Neural crest cell (in vitro differentiated cells): ENCODE measurements at regions not wholly inside any gene's neighbourhood (a gene's known extent, or its start where the extent isn't known, plus 50 kb on each side); places are given as distances from the start of the nearest gene placed in this dataset.
A peak's percentile ranks its signal among the peaks of the same experiment; 100 is the strongest.

ENCODE experiments used
- DNase-seq: peaks from one replicate; pipeline ENCODE4 v3.0.0; 2021; ENCODE audit warnings: low read depth, mixed read lengths, low spot score
- H3K27ac Mint-ChIP-seq: one replicate; pipeline ENCODE4 v1.8.0; 2021; ENCODE audit warnings: mild to moderate bottlenecking, mixed read lengths; ENCODE audit not compliant: unreplicated experiment
- H3K27me3 Mint-ChIP-seq: 2 replicates; pipeline ENCODE4 v1.8.0; 2021; ENCODE audit warnings: low read depth, mild to moderate bottlenecking, mixed read lengths
- H3K36me3 Mint-ChIP-seq: 2 replicates; pipeline ENCODE4 v1.8.0; 2021; ENCODE audit warnings: low read depth, mild to moderate bottlenecking, mixed read lengths
- H3K4me1 Mint-ChIP-seq: 2 replicates; pipeline ENCODE4 v1.8.0; 2021; ENCODE audit warnings: mixed read lengths
- H3K4me3 Mint-ChIP-seq: one replicate; pipeline ENCODE4 v1.8.0; 2021; ENCODE audit warnings: mild to moderate bottlenecking, mixed read lengths
- H3K9me3 Mint-ChIP-seq: 2 replicates; pipeline ENCODE4 v1.8.0; 2021; ENCODE audit warnings: mixed read lengths
- TF ChIP-seq, protein P1 (sequence below): fragments of 200-600 bp; sonication (generic); conservative IDR thresholded peaks from 2 replicates; pipeline ENCODE4 v1.5.0; 2021; ENCODE audit warnings: antibody characterized with exemption, mild to moderate bottlenecking

DNA sequence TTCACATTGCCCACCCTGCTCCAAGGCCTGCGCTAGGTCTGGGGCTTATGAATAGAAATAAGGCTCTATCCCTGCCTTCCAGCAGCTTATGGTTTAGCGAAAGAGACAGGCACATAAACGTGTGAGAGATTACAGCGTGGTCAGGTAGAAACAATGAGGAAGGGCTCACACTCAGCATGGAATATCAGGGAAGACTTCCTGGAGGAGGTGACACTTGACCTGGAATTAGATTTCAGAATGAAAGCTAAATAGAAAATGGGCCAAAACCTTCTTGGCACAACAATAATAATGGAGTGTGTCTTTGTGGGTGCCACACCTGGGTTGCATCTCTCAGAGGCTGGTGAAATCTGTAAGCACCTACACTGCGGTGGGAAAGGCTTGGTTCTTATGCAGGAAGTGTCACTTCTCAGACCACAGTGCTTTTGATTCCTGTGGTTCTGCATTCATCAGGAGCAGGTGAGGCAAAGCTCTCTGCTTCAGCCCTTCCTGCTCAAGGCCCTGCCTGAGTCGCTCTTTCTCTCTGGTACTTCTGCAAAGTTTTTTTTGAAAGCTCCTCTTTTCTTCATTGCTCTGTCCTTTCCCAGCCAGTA is 430.3 kb downstream of the ZNF536 start:
- Mint-ChIP-seq H3K4me1 (no peaks in the 10 kb centered on the region), H3K27ac (no peak overlapping the region), H3K36me3 (no peaks in the 10 kb centered on the region), H3K9me3 (no peaks in the 10 kb centered on the region), H3K4me3 (no peak overlapping the region), H3K27me3 (peaks cover 36% of the 10 kb centered on the region)
- DNase-seq: no peak
- TF ChIP-seq, protein P1, sequence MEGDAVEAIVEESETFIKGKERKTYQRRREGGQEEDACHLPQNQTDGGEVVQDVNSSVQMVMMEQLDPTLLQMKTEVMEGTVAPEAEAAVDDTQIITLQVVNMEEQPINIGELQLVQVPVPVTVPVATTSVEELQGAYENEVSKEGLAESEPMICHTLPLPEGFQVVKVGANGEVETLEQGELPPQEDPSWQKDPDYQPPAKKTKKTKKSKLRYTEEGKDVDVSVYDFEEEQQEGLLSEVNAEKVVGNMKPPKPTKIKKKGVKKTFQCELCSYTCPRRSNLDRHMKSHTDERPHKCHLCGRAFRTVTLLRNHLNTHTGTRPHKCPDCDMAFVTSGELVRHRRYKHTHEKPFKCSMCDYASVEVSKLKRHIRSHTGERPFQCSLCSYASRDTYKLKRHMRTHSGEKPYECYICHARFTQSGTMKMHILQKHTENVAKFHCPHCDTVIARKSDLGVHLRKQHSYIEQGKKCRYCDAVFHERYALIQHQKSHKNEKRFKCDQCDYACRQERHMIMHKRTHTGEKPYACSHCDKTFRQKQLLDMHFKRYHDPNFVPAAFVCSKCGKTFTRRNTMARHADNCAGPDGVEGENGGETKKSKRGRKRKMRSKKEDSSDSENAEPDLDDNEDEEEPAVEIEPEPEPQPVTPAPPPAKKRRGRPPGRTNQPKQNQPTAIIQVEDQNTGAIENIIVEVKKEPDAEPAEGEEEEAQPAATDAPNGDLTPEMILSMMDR: no peak

DNA sequence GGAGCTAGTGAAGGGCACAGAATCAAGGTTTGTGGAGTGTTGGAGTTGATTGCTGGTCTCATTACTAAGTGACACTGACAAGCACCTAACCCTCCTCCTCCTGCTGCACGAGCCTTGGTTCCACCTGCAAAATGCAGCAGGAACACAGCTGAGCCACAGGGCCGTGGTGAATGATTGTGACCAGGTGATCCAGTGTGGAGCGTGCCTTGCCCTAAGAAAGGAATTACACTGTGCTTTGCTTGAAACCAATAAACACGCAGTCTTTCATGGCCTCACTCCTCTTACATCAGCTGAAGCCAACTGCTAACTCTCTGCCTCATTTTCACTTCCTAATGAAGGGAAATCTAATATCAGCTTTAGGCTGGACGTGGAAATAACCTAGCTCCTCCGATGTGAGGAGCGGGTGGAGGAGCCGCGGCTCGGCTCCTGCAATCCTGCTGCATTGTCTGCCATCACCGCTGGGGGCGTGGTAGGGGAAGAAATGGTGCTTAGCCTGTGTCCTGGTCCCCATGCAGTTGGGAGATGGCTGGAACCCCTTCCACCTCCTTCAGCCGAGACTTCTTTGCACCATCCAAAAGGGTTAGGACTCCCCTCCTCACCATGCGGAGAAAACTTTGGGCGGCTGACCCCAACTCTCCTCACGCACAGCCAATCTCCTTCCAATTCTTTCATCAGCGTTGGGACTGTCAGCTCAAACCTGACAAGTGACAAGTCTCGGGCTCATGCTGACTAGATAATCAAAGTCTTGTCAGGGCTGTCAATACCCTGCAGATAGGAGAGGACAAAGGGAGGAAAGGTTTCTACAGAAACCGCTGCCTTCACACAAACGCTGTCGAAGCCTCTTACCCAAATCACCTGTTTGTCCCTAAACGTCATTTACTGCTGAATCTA is 427.9 kb downstream of the ZNF536 start:
- no peak overlapping the region for H3K27ac Mint-ChIP-seq
- TF ChIP-seq, protein P1: peak; percentile 78
- H3K4me1 Mint-ChIP-seq: no peaks in the 10 kb centered on the region
- DNase-seq: peak; percentile 59
- H3K4me3 Mint-ChIP-seq: no peak overlapping the region
- H3K36me3 Mint-ChIP-seq: no peaks in the 10 kb centered on the region
- H3K9me3 Mint-ChIP-seq: no peaks in the 10 kb centered on the region
- peaks cover 41% of the 10 kb centered on the region for H3K27me3 Mint-ChIP-seq

DNA sequence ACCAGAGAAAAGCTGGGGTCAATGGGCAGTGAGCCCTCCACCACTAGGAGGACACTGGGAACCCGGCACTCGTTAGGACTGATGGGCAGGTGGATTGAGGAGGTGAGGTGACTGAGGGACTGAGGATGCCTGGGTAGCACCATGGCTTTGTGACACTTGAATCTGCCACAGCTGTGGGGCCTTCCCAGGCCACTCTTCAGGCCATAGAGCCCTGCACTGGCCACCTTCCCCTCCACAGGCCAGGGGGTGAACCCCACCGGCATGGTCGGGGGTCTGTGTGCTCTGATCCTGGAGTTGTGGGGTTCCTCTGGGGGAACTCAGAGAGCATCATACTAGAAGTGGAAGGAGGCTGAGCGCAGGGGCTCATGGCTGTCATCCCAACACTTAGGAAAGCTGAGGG is 423.5 kb downstream of the ZNF536 start:
- TF ChIP-seq, protein P1: no peak

DNA sequence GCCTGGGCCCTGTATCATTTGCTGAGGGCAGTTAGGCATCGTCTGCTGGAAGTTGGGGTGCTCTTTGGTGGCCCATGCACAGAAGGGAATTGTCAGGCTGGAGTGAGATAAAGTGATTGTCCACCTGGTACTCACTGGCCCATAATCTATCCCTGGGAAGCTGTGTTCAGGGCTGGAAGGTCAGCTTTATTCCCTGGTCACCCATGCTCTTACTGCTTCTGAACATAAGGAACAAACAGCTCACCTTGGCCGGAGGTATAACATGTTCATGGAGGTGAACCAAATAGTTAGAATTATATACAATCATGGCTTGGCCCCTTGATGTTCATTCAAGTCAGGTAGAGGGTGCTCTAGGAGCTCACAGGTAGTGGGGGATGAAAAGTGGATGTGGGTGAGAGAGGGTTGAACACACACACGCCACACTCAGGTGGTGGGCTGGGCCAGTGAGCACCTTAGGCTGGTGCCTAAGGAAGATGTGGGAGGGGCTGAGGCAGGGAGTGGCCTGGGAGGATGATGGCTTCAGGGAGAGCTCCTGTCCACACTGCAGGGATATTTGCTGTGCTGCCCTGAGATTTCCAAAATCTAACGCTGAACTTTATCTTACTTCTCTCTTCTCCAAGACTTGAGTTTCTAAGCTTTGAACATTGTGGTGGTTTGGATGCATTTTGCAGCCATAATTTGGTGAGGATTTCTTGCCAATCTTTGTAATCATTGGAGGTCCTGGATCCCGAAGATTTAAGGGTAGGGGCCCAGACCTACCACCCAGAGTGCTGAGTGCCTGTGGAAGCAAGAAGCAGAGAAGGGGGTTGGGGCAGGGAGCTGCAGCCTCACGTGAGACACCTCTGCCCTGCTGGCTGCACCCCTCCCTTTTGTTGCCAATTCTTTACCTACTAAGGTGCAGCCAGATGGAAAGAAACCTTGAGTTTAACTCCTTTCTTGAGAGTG is 420.6 kb downstream of the ZNF536 start:
- H3K4me3 Mint-ChIP-seq: no peak overlapping the region
- TF ChIP-seq, protein P1: no peak
- DNase-seq: no peak
- no peaks in the 10 kb centered on the region for H3K36me3 Mint-ChIP-seq
- no peaks in the 10 kb centered on the region for H3K4me1 Mint-ChIP-seq
- H3K9me3 Mint-ChIP-seq: peaks cover 3% of the 10 kb centered on the region
- peaks cover 29% of the 10 kb centered on the region for H3K27me3 Mint-ChIP-seq
- H3K27ac Mint-ChIP-seq: no peak overlapping the region

More for the DNA sequence above, 423.5 kb downstream of the ZNF536 start:
- Mint-ChIP-seq H3K9me3 (no peaks in the 10 kb centered on the region), H3K4me3 (no peak overlapping the region), H3K36me3 (no peaks in the 10 kb centered on the region), H3K27ac (no peak overlapping the region), H3K27me3 (peaks cover 48% of the 10 kb centered on the region), H3K4me1 (no peaks in the 10 kb centered on the region)
- no peak for DNase-seq

DNA sequence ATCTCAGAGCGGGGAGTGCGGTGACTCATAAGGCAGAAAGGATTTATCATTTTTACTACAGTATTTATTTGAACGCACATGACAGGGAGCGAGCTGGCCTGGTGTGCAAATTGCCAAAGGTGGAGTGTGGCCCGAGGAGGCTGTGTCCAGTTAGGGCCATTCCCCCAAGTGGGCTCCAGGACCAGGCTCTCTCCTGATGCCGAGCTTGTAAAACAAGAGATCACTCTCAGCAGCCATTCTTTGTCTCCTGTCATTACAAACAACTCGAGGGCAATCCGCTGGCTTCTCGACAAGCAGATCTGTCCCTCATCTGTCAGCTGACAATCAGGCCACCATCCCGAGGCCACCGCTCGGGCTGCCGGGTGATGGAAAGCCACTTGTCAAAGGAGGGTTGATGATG is 418.9 kb downstream of the ZNF536 start:
- Mint-ChIP-seq H3K4me3 (no peak overlapping the region), H3K27me3 (peaks cover 29% of the 10 kb centered on the region), H3K27ac (no peak overlapping the region), H3K4me1 (no peaks in the 10 kb centered on the region), H3K36me3 (no peaks in the 10 kb centered on the region), H3K9me3 (peaks cover 3% of the 10 kb centered on the region)
- DNase-seq: no peak
- TF ChIP-seq, protein P1: no peak
